Caco-2 (cell line): ENCODE measurements at regions not wholly inside any gene's neighbourhood (a gene's known extent, or its start where the extent isn't known, plus 50 kb on each side); places are given as distances from the start of the nearest gene placed in this dataset.
A peak's percentile ranks its signal among the peaks of the same experiment; 100 is the strongest.

Experiments used
- BruUV-seq: library from RNA; stranded (reverse); fragments of 400-500 nt; replicated peaks from 2 replicates; lab custom pipeline; 2021; lab: Mats Ljungman, UMichigan
- CTCF ChIA-PET: fragments of 300-600 bp; sonication (Branson Sonifier 250); formaldehyde crosslinking; loops from one replicate; lab custom pipeline; 2022; ENCODE audit warnings: antibody characterized with exemption; lab: Charles Lee
- POLR2A ChIA-PET: fragments of 300-600 bp; sonication (Branson Sonifier 250); formaldehyde crosslinking; loops from one replicate; lab custom pipeline; 2022; ENCODE audit warnings: antibody characterized with exemption; lab: Charles Lee
- DNase-seq, 2 experiments: peaks; one replicate each; pipeline versions ENCODE4 v3.0.0 to v3.0.0-alpha.2; 2020 to 2022
- H3K27me3 ChIP-seq: replicated peaks from 2 replicates; pipeline ENCODE4 v1.6.0; 2011; ENCODE audit warnings: low read length; ENCODE audit not compliant: control insufficient read depth, insufficient read depth
- H3K36me3 ChIP-seq: 2 replicates; pipeline ENCODE4 v1.5.1; 2011; ENCODE audit warnings: low read length; ENCODE audit not compliant: control insufficient read depth, insufficient read depth
- H3K4me1 ChIP-seq: fragments of 250-450 bp; sonication (Bioruptor Pico); 2 replicates; pipeline ENCODE4 v1.5.1; 2020; ENCODE audit warnings: mild to moderate bottlenecking
- H3K4me3 ChIP-seq: 2 replicates; pipeline ENCODE4 v1.5.1; 2011; ENCODE audit warnings: low read depth, mild to moderate bottlenecking, control low read depth, low read length
- H3K9me3 ChIP-seq: fragments of 250-450 bp; sonication (Bioruptor Pico); 2 replicates; pipeline ENCODE4 v1.5.1; 2020; ENCODE audit warnings: mild to moderate bottlenecking, moderate library complexity
- H3K27ac Mint-ChIP-seq: one replicate; pipeline ENCODE4 v1.8.0; 2022; ENCODE audit warnings: mixed read lengths; ENCODE audit not compliant: unreplicated experiment
- H3K27me3 Mint-ChIP-seq: one replicate; pipeline ENCODE4 v1.8.0; 2022; ENCODE audit warnings: mixed read lengths; ENCODE audit not compliant: insufficient read depth, unreplicated experiment
- H3K36me3 Mint-ChIP-seq: one replicate; pipeline ENCODE4 v1.8.0; 2022; ENCODE audit warnings: mild to moderate bottlenecking, mixed read lengths; ENCODE audit not compliant: insufficient read depth, unreplicated experiment
- H3K4me1 Mint-ChIP-seq: one replicate; pipeline ENCODE4 v1.8.0; 2022; ENCODE audit warnings: low read depth, mixed read lengths; ENCODE audit not compliant: unreplicated experiment
- H3K4me3 Mint-ChIP-seq: one replicate; pipeline ENCODE4 v1.8.0; 2022; ENCODE audit warnings: mild to moderate bottlenecking, moderate library complexity, mixed read lengths; ENCODE audit not compliant: unreplicated experiment
- H3K9me3 Mint-ChIP-seq: one replicate; pipeline ENCODE4 v1.8.0; 2022; ENCODE audit warnings: mixed read lengths; ENCODE audit not compliant: unreplicated experiment
- CTCF ChIP-seq, 2 experiments: fragments of 200-600 bp in 1 of 2; IDR thresholded peaks; 1 replicate in 1 of 2; 2 replicates in 1 of 2; pipeline versions ENCODE4 v1.5.1 to v1.8.0; 2011 to 2022; ENCODE audit warnings: antibody characterized with exemption in 1 of 2, control low read depth in 1 of 2, inconsistent platforms in 1 of 2, low read depth in 1 of 2, low read length in 1 of 2, mild to moderate bottlenecking in 1 of 2, moderate library complexity in 1 of 2; ENCODE audit not compliant: insufficient read depth in 1 of 2, severe bottlenecking in 1 of 2, unreplicated experiment in 1 of 2
- intact Hi-C: fragments of 100-400 bp; cut with micrococcal nuclease; formaldehyde crosslinking; loops from one replicate; pipeline ENCODE4 v1.10.0; 2022; ENCODE audit not compliant: unreplicated experiment

GRCh38 chr15:79219393-79220056 is 63.0 kb upstream of the ANKRD34C start:
- Mint-ChIP-seq H3K4me1 (peaks cover 5% of the 10 kb centered on the region), H3K4me3 (no peak overlapping the region), H3K36me3 (no peaks in the 10 kb centered on the region), H3K9me3 (no peaks in the 10 kb centered on the region), H3K27me3 (peaks cover 15% of the 10 kb centered on the region), H3K27ac (no peak overlapping the region)
- intact Hi-C loops: no loop called here
- Histone ChIP-seq H3K9me3 (0 out of 2 replicates have a peak, but pooled peaks cover 3% of the 10 kb centered on the region), H3K4me1 (peaks cover 8% of the 10 kb centered on the region; the same call in 1 of the 2 replicates), H3K4me3 (no peak overlapping the region), H3K36me3 (no peaks in the 10 kb centered on the region), H3K27me3 (no peaks in the 10 kb centered on the region)
- BruUV-seq: no TSS peak
- ChIA-PET CTCF (no interaction called here), POLR2A (no interaction called here)
- no peak for DNase-seq
- TF ChIP-seq CTCF (IDR thresholded peaks at IDR 0.05; ENCODE audit: insufficient read depth in 1 of 2, low read depth in 1 of 2, low read length in 1 of 2, severe bottlenecking in 1 of 2, unreplicated experiment in 1 of 2): no peak

GRCh38 chr15:79218588-79219200 is 63.8 kb upstream of the ANKRD34C start:
- CTCF ChIA-PET: no interaction called here
- intact Hi-C loops: no loop called here

GRCh38 chr15:79213650-79214049 is 68.9 kb upstream of the ANKRD34C start:
- no peak for DNase-seq
- CTCF ChIA-PET: no interaction called here
- Mint-ChIP-seq H3K4me1 (no peaks in the 10 kb centered on the region), H3K36me3 (no peaks in the 10 kb centered on the region), H3K4me3 (no peak overlapping the region), H3K27me3 (peaks cover 13% of the 10 kb centered on the region), H3K9me3 (no peaks in the 10 kb centered on the region), H3K27ac (no peak overlapping the region)
- POLR2A ChIA-PET: interaction anchor here (0.5 kb wide), 1 partner anchor 198 kb away, joined by 4 read pairs; no protein-coding TSS in a partner anchor
- TF ChIP-seq CTCF (IDR thresholded peaks at IDR 0.05; ENCODE audit: insufficient read depth in 1 of 2, low read depth in 1 of 2, low read length in 1 of 2, severe bottlenecking in 1 of 2, unreplicated experiment in 1 of 2): no peak
- Histone ChIP-seq H3K4me1 (no peaks in the 10 kb centered on the region), H3K4me3 (no peak overlapping the region), H3K27me3 (no peaks in the 10 kb centered on the region), H3K9me3 (0 out of 2 replicates have a peak, but pooled peaks cover 3% of the 10 kb centered on the region), H3K36me3 (no peaks in the 10 kb centered on the region)
- intact Hi-C loops: no loop called here
- BruUV-seq: no TSS peak

More at GRCh38 chr15:79218588-79219200, 63.8 kb upstream of the ANKRD34C start:
- DNase-seq: no peak
- no peaks in the 10 kb centered on the region for H3K36me3 ChIP-seq
- POLR2A ChIA-PET: no interaction called here
- no TSS peak for BruUV-seq
- no peaks in the 10 kb centered on the region for H3K27me3 ChIP-seq
- H3K9me3 ChIP-seq: 0 out of 2 replicates have a peak, but pooled peaks cover 3% of the 10 kb centered on the region
- Mint-ChIP-seq H3K36me3 (no peaks in the 10 kb centered on the region), H3K27ac (no peak overlapping the region), H3K27me3 (peaks cover 12% of the 10 kb centered on the region), H3K9me3 (no peaks in the 10 kb centered on the region), H3K4me3 (no peak overlapping the region), H3K4me1 (peaks cover 5% of the 10 kb centered on the region)
- peaks cover 8% of the 10 kb centered on the region; the same call in 1 of the 2 replicates for H3K4me1 ChIP-seq
- H3K4me3 ChIP-seq: no peak overlapping the region
- TF ChIP-seq CTCF (IDR thresholded peaks at IDR 0.05; ENCODE audit: insufficient read depth in 1 of 2, low read depth in 1 of 2, low read length in 1 of 2, severe bottlenecking in 1 of 2, unreplicated experiment in 1 of 2): peak; percentile 40 to 54
